ENCODE measurements at regions not wholly inside any gene's neighbourhood (a gene's known extent, or its start where the extent isn't known, plus 50 kb on each side); places are given as distances from the start of the nearest gene placed in this dataset.

GRCh38 chr13:65629926-65630325 lies 1600.2 kb downstream of the PCDH9 start:
- Histone ChIP-seq H2AK9ac (replicated peaks; ENCODE audit: low read depth, low read length, poor library complexity) (no peak overlapping the region), H2BK20ac (ENCODE audit: low read depth, low read length) (no peak overlapping the region), H3K56ac (ENCODE audit: extremely low read depth, insufficient read depth, low read length) (no peak overlapping the region), H3K27ac (ENCODE audit: insufficient read depth, low read length) (no peak overlapping the region), H4K8ac (ENCODE audit: low read depth in 2 of 2, low read length in 2 of 2) (no peak overlapping the region), H3K4me3 (ENCODE audit: insufficient read depth, low read depth, low read length) (no peak overlapping the region), H3K27me3 (ENCODE audit: control insufficient read depth, insufficient read depth, low read length) (no peaks in the 10 kb centered on the region), H3K9me3 (ENCODE audit: control insufficient read depth, insufficient read depth, low read length) (no peaks in the 10 kb centered on the region), H3K4me2 (ENCODE audit: low read depth, low read length) (no peak overlapping the region), H3K23ac (ENCODE audit: low read depth, low read length) (no peak overlapping the region), H2AFZ (replicated peaks; ENCODE audit: low read length, poor library complexity) (no peak overlapping the region), H3K18ac (ENCODE audit: low read depth, low read length) (no peak overlapping the region), H3K79me1 (ENCODE audit: low read depth in 1 of 2, low read length in 2 of 2) (no peaks in the 10 kb centered on the region), H2AK5ac (ENCODE audit: low read depth, low read length) (no peak overlapping the region), H4K91ac (ENCODE audit: insufficient read depth, low read depth, low read length) (no peak overlapping the region), H4K5ac (ENCODE audit: low read depth, low read length) (no peak overlapping the region), H3K4me1 (ENCODE audit: control insufficient read depth, insufficient read depth, low read length) (no peaks in the 10 kb centered on the region), H2BK15ac (ENCODE audit: low read depth, low read length) (no peak overlapping the region), H3K36me3 (ENCODE audit: control insufficient read depth, insufficient read depth, low read length) (no peaks in the 10 kb centered on the region), H3K4ac (ENCODE audit: low read depth, low read length) (no peak overlapping the region), H3K9me1 (ENCODE audit: insufficient read depth, low read length) (no peaks in the 10 kb centered on the region), H2BK5ac (ENCODE audit: low read depth, low read length, poor library complexity, severe bottlenecking) (no peak overlapping the region), H3K9ac (ENCODE audit: low read depth, low read length) (no peak overlapping the region), H4K20me1 (ENCODE audit: insufficient read depth, low read length) (no peaks in the 10 kb centered on the region), H2BK120ac (ENCODE audit: low read depth, low read length) (no peak overlapping the region), H3K14ac (replicated peaks; ENCODE audit: low read depth, low read length) (no peak overlapping the region)
- intact Hi-C loops (cut with micrococcal nuclease), result loop anchor here (10.0 kb wide), 3 partner anchors 335 to 1475 kb away; no protein-coding TSS in a partner anchor
- dilution Hi-C loops (cut with HindIII; ENCODE audit: low sequenced_read_pairs, unreplicated experiment), result no loop called here
- no peak for DNase-seq
- BruUV-seq (replicated peaks), result no TSS peak
- POLR2A ChIA-PET (ENCODE audit: unreplicated experiment), result no interaction called here
- CTCF ChIA-PET, result no interaction called here
- no peak for ATAC-seq (ENCODE audit: low read depth)
- TF ChIP-seq RFX5 (IDR thresholded peaks at IDR 0.05; ENCODE audit: low read depth, low read length) (no peak), POLR2A (IDR thresholded peaks at IDR 0.05; ENCODE audit: low read depth, low read length) (no peak), CTCF (conservative IDR thresholded peaks at IDR 0.05; ENCODE audit: low read depth, low read length) (no peak), MXI1 (IDR thresholded peaks at IDR 0.05; ENCODE audit: borderline replicate concordance, low read depth, low read length) (no peak), RCOR1 (IDR thresholded peaks at IDR 0.05; ENCODE audit: insufficient replicate concordance, low read length) (no peak), FOS (IDR thresholded peaks at IDR 0.05; ENCODE audit: low read depth, low read length) (no peak), MAFK (IDR thresholded peaks at IDR 0.05; ENCODE audit: low read depth, low read length) (no peak), NFE2L2 (IDR thresholded peaks at IDR 0.05; ENCODE audit: low read depth, low read length) (no peak)
- in situ Hi-C loops (cut with MboI; ENCODE audit: low sequenced_read_pairs), result loop anchor here (10.0 to 25.0 kb wide), 3 partner anchors 805 to 1468 kb away; no protein-coding TSS in a partner anchor
- whole genome bisulfite sequencing, 2 experiments (ENCODE audit: extremely low coverage in 2 of 2, insufficient read length in 1 of 2), result no CpG with 5 or more reads among the region's 2 CpGs
